GM23248 (cell line): ENCODE measurements at regions not wholly inside any gene's neighbourhood (a gene's known extent, or its start where the extent isn't known, plus 50 kb on each side); places are given as distances from the start of the nearest gene placed in this dataset.

Source experiments
- DNase-seq: peaks from one replicate; pipeline ENCODE4 v3.0.0-alpha.2; 2015
- H2AFZ ChIP-seq: fragments of 200-600 bp; sonication (generic); 2 replicates; pipeline ENCODE4 v1.6.1; 2016; ENCODE audit warnings: antibody characterized with exemption
- H3F3A ChIP-seq: fragments of 200-600 bp; sonication (generic); 2 replicates; pipeline ENCODE4 v1.6.1; 2016; ENCODE audit warnings: mild to moderate bottlenecking, antibody characterized with exemption, mixed run types; ENCODE audit not compliant: insufficient read depth
- H3K27ac ChIP-seq: fragments of 200-600 bp; sonication (generic); 2 replicates; pipeline ENCODE4 v1.5.1; 2016; ENCODE audit warnings: mild to moderate bottlenecking
- H3K27me3 ChIP-seq: fragments of 200-600 bp; sonication (generic); replicated peaks from 2 replicates; pipeline ENCODE4 v1.6.1; 2016; ENCODE audit warnings: mild to moderate bottlenecking; ENCODE audit not compliant: insufficient read depth
- H3K36me3 ChIP-seq: fragments of 200-600 bp; sonication (generic); 2 replicates; pipeline ENCODE4 v1.6.1; 2016; ENCODE audit warnings: low read depth, mild to moderate bottlenecking
- H3K4me1 ChIP-seq: fragments of 200-600 bp; sonication (generic); 2 replicates; pipeline ENCODE4 v1.6.1; 2016; ENCODE audit warnings: mild to moderate bottlenecking; ENCODE audit not compliant: insufficient read depth
- H3K4me2 ChIP-seq: fragments of 200-600 bp; sonication (generic); one replicate; pipeline ENCODE4 v1.6.1; 2016; ENCODE audit warnings: mild to moderate bottlenecking; ENCODE audit not compliant: unreplicated experiment
- H3K4me3 ChIP-seq: fragments of 200-600 bp; sonication (generic); 2 replicates; pipeline ENCODE4 v1.5.1; 2016; ENCODE audit warnings: mild to moderate bottlenecking
- H3K79me2 ChIP-seq: fragments of 200-600 bp; sonication (generic); 2 replicates; pipeline ENCODE4 v1.6.1; 2016; ENCODE audit warnings: mild to moderate bottlenecking; ENCODE audit not compliant: insufficient read depth
- H3K9ac ChIP-seq: fragments of 200-600 bp; sonication (generic); 2 replicates; pipeline ENCODE4 v1.6.1; 2016; ENCODE audit warnings: mild to moderate bottlenecking
- H3K9me2 ChIP-seq: fragments of 200-600 bp; sonication (generic); 2 replicates; pipeline ENCODE4 v1.6.1; 2016; ENCODE audit warnings: mixed run types, mild to moderate bottlenecking, moderate library complexity; ENCODE audit not compliant: insufficient read depth
- H3K9me3 ChIP-seq: fragments of 200-600 bp; sonication (generic); one replicate; pipeline ENCODE4 v1.6.1; 2017; ENCODE audit warnings: low read depth
- H4K20me1 ChIP-seq: fragments of 200-600 bp; sonication (generic); 2 replicates; pipeline ENCODE4 v1.6.0; 2016; ENCODE audit not compliant: insufficient read depth
- EZH2 ChIP-seq: fragments of 200-600 bp; sonication (generic); IDR thresholded peaks from 2 replicates; pipeline ENCODE4 v1.6.1; 2018; ENCODE audit warnings: antibody characterized with exemption, mild to moderate bottlenecking; ENCODE audit not compliant: insufficient read depth, poor library complexity, severe bottlenecking
- EZH2phosphoT487 ChIP-seq: fragments of 200-600 bp; sonication (generic); IDR thresholded peaks from 2 replicates; pipeline ENCODE4 v1.6.1; 2018; ENCODE audit warnings: antibody characterized with exemption, moderate library complexity, mild to moderate bottlenecking, low read depth; ENCODE audit not compliant: insufficient read depth
- WGBS, 2 experiments: methylation state at CpG; one replicate each; pipeline ENCODE4 v1.1.6; 2015 to 2017; ENCODE audit warnings: low lambda C conversion rate in 2 of 2, low coverage in 1 of 2; ENCODE audit errors: missing lambda C conversion rate in 2 of 2; 5-methylcytosine and 5-hydroxymethylcytosine counted together
- in situ Hi-C: fragments of 300-500 bp; cut with MboI; formaldehyde crosslinking; loops from 2 replicates; pipeline ENCODE4 v1.15.0; 2020

DNA sequence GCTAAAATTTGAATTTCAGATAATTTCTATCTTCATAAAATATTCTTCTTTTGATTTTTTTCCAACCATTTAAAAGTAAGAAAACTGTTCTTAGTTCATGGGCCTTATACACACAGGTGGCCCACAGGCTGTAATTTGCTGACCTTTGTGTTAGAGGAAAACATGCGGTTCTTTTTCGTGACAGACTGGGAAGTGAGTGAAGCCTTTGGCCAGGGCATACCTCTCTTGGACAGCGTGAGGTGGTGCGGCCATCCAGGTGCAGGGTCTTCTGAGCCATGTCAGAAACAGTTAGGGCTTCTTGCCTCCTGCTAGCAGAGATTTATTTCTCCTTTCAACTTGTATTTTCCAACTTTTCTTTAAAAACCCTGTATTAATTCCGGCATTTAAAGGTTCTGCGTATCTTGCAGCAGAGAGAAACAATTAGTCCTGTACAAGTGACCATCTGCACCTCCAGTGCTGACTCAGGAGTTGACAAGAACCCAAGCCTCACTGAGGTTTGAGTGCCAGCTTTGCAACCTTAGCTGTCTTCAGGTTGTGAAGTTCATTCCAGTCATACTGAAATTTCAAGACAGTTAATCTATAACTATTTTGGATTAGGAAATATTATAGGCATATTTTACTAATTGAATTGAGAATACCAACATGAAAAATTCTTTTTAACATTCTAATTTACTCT is 177.8 kb downstream of the LY86 start:
- no peak for DNase-seq
- Histone ChIP-seq H3K4me2 (no peak overlapping the region), H3K36me3 (no peaks in the 10 kb centered on the region), H3K9me2 (no peaks in the 10 kb centered on the region), H3F3A (no peaks in the 10 kb centered on the region), H2AFZ (no peak overlapping the region), H4K20me1 (no peaks in the 10 kb centered on the region), H3K4me1 (no peaks in the 10 kb centered on the region), H3K9ac (no peak overlapping the region), H3K27ac (no peak overlapping the region), H3K27me3 (no peaks in the 10 kb centered on the region), H3K79me2 (no peaks in the 10 kb centered on the region), H3K9me3 (no peaks in the 10 kb centered on the region), H3K4me3 (no peak overlapping the region)
- in situ Hi-C loops, result no loop called here
- no peak for TF ChIP-seq EZH2
- no peak for TF ChIP-seq EZH2phosphoT487
- 85 to 87% methylated on average over 6 of the region's 6 CpGs for WGBS, 2 experiments

DNA sequence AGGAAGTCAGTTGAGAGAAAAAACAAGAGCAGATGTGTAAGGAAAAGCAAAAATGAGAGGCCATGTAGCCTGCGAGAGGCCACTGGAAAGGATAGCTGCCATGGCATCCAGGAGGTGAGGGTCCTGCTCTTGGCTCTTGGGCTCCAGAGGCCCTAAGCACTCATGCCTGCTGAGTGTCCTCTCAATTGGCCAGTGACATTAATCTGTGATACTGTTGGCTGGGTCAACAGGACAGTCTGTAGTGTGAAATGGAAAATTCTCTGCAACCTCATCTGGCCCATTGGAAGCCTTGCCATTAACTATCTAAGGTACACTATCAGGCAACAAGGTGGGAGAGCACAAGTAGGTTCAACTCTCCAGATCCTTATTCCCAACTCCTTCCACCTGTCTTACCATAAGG is 180.9 kb downstream of the LY86 start:
- no peaks in the 10 kb centered on the region for H3K36me3 ChIP-seq
- H3K27ac ChIP-seq, result no peak overlapping the region
- TF ChIP-seq EZH2phosphoT487, result no peak
- no peak for TF ChIP-seq EZH2
- in situ Hi-C loops, result no loop called here
- DNase-seq, result no peak
- no peak overlapping the region for H3K4me3 ChIP-seq
- no peaks in the 10 kb centered on the region for H3K9me3 ChIP-seq
- H2AFZ ChIP-seq, result no peak overlapping the region
- H3K9me2 ChIP-seq, result no peaks in the 10 kb centered on the region
- no peaks in the 10 kb centered on the region for H3K27me3 ChIP-seq
- H3K79me2 ChIP-seq, result no peaks in the 10 kb centered on the region
- H3F3A ChIP-seq, result no peaks in the 10 kb centered on the region
- WGBS, 2 experiments, result 73 to 85% methylated on average over 1 of the region's 1 CpG
- H3K4me2 ChIP-seq, result no peak overlapping the region
- H3K4me1 ChIP-seq, result no peaks in the 10 kb centered on the region
- no peak overlapping the region for H3K9ac ChIP-seq
- no peaks in the 10 kb centered on the region for H4K20me1 ChIP-seq

DNA sequence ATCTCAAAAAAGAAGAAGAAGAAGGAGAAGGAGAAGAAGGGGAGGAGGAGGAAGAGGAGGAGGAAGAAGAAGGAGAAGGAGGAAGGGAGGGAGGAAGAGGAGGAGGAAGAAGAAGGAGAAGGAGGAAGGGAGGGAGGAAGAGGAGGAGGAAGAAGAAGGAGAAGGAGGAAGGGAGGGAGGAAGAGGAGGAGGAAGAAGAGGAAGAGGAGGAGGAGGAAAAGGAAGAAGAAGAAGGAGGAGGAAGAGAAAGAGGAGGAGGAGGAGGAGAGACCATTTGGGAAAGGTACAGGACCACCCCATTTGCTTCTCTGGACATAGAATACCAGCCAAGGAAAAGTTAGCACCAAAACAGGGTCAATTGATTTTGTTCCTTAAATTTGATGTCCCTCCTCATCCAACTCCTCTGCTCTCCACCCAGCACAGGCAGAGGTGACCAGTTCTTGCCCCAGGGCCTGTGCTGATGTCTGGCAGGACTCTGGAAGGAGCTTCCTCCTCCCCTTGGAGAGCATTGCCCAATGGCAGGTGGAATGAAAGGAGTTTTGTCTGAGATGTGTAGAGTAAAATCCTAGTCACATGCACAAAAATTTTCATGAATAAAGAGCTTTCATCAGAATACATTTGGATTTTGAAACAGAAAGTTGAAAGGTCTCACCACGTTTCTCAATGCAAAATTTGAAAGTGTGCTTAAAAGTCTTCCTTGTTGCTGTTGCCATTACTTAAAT is 182.9 kb downstream of the LY86 start:
- WGBS, 2 experiments, result 16 to 32% methylated on average over 1 of the region's 1 CpG
- Histone ChIP-seq H3K9me3 (no peaks in the 10 kb centered on the region), H3K27me3 (peaks cover 1% of the 10 kb centered on the region; the same call in 1 of the 2 replicates), H3K27ac (no peak overlapping the region), H4K20me1 (no peaks in the 10 kb centered on the region), H3K4me3 (no peak overlapping the region), H3K4me2 (no peak overlapping the region), H3K9me2 (no peaks in the 10 kb centered on the region), H2AFZ (no peak overlapping the region), H3K4me1 (no peaks in the 10 kb centered on the region), H3K36me3 (no peaks in the 10 kb centered on the region), H3K9ac (no peak overlapping the region), H3K79me2 (no peaks in the 10 kb centered on the region), H3F3A (no peaks in the 10 kb centered on the region)
- in situ Hi-C loops, result no loop called here
- TF ChIP-seq EZH2 (no peak), EZH2phosphoT487 (no peak)
- no peak for DNase-seq

DNA sequence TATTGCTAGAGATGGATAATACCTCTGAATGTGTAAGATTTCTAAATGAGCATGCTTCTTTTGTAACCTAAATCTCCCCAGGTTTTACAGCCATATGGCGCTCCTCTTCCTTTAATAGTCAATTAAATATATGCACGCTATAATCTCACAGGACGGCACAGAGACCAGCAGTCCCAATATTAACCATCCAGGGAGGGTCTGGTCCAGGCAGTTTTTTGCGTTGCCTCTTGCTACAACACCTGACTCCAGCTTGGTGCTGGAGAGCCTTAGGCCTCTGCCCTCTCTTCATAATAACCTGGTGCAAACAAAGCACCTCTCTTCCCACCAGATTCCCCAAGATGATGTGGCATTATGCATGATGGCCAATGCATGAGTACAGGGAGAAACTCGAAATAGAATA is 183.4 kb downstream of the LY86 start:
- H3K27ac ChIP-seq, result no peak overlapping the region
- WGBS, 2 experiments, result 74 to 82% methylated on average over 5 of the region's 5 CpGs
- in situ Hi-C loops, result no loop called here
- no peaks in the 10 kb centered on the region for H3K9me3 ChIP-seq
- no peak overlapping the region for H3K4me2 ChIP-seq
- H2AFZ ChIP-seq, result no peak overlapping the region
- no peaks in the 10 kb centered on the region for H3K4me1 ChIP-seq
- no peaks in the 10 kb centered on the region for H3K9me2 ChIP-seq
- no peaks in the 10 kb centered on the region for H3F3A ChIP-seq
- H3K4me3 ChIP-seq, result no peak overlapping the region
- H3K27me3 ChIP-seq, result peaks cover 7% of the 10 kb centered on the region; the same call in 1 of the 2 replicates
- TF ChIP-seq EZH2phosphoT487, result no peak
- no peak for TF ChIP-seq EZH2
- H4K20me1 ChIP-seq, result no peaks in the 10 kb centered on the region
- H3K79me2 ChIP-seq, result no peaks in the 10 kb centered on the region
- no peak for DNase-seq
- H3K36me3 ChIP-seq, result no peaks in the 10 kb centered on the region
- H3K9ac ChIP-seq, result no peak overlapping the region
